Esophagus muscularis mucosa (tissue), 3 donors: ENCODE measurements at regions not wholly inside any gene's neighbourhood (a gene's known extent, or its start where the extent isn't known, plus 50 kb on each side); places are given as distances from the start of the nearest gene placed in this dataset.

Source experiments
- POLR2A ChIP-seq: fragments of 450-650 bp; IDR thresholded peaks from one replicate; pipeline ENCODE4 v1.6.1; 2017; ENCODE audit warnings: antibody characterized with exemption, moderate library complexity, mild to moderate bottlenecking, low read depth
- TF ChIP-seq, protein P1 (sequence below), 3 experiments: fragments of 200-600 bp in 2 of 3; fragments of 450-650 bp in 1 of 3; sonication (generic) in 2 of 3; IDR thresholded peaks; one replicate each; pipeline ENCODE4 v1.5.1; 2017 to 2019; ENCODE audit warnings: antibody characterized with exemption in 3 of 3, mild to moderate bottlenecking in 2 of 3, moderate library complexity in 1 of 3

DNA sequence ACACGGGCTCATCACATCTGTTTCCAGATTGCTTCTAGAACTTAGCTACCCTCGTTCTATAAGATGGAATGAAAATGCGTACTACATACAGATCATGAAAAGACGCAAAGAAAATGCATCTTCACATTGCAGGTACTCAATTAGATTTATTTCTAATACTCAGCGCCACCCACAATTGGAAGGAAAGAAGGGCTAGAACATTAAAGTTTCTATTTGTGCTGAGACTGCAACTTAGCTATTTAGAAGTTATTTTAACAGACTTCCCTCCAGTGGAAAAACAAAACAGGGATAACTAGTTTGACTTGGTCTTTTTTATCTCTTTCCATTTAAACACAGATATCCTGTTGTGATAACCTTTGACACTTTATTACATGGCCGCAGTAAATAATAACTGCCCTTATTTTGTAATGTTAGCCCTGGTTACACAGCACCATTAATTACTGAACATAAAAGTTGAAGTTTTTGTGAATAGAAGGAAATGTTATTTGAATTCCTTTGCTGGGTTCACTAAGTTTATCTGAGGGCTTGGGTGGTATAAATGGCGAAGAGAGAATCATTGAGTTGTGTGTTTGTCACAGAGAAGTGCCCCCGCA is 86.9 kb upstream of the SLC25A26 start:
- TF ChIP-seq, protein P1, sequence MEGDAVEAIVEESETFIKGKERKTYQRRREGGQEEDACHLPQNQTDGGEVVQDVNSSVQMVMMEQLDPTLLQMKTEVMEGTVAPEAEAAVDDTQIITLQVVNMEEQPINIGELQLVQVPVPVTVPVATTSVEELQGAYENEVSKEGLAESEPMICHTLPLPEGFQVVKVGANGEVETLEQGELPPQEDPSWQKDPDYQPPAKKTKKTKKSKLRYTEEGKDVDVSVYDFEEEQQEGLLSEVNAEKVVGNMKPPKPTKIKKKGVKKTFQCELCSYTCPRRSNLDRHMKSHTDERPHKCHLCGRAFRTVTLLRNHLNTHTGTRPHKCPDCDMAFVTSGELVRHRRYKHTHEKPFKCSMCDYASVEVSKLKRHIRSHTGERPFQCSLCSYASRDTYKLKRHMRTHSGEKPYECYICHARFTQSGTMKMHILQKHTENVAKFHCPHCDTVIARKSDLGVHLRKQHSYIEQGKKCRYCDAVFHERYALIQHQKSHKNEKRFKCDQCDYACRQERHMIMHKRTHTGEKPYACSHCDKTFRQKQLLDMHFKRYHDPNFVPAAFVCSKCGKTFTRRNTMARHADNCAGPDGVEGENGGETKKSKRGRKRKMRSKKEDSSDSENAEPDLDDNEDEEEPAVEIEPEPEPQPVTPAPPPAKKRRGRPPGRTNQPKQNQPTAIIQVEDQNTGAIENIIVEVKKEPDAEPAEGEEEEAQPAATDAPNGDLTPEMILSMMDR (IDR thresholded peaks at IDR 0.05) = no peak
- TF ChIP-seq POLR2A = no peak
